ENCODE measurements at regions not wholly inside any gene's neighbourhood (a gene's known extent, or its start where the extent isn't known, plus 50 kb on each side); places are given as distances from the start of the nearest gene placed in this dataset.

- Mint-ChIP-seq H3K27me3 (ENCODE audit: low read depth) (peaks cover 68% of the 10 kb centered on the region), H3K27ac (no peak overlapping the region), H3K4me3 (no peak overlapping the region), H3K9me3 (no peaks in the 10 kb centered on the region), H3K4me1 (no peaks in the 10 kb centered on the region), H3K36me3 (ENCODE audit: low read depth) (no peaks in the 10 kb centered on the region)
- TF ChIP-seq CTCF (IDR thresholded peaks at IDR 0.05; ENCODE audit: unreplicated experiment in 3 of 3): no peak
These were observed 199.3 kb downstream of the TFAP2C start for GRCh38 chr20:56828402-56828801.

GRCh38 chr20:56829788-56830385, 200.8 kb downstream of the TFAP2C start:
- Mint-ChIP-seq H3K27ac (no peak overlapping the region), H3K36me3 (ENCODE audit: low read depth) (no peaks in the 10 kb centered on the region), H3K4me3 (no peak overlapping the region), H3K4me1 (no peaks in the 10 kb centered on the region), H3K27me3 (ENCODE audit: low read depth) (peaks cover 82% of the 10 kb centered on the region), H3K9me3 (no peaks in the 10 kb centered on the region)
- no peak for TF ChIP-seq CTCF (IDR thresholded peaks at IDR 0.05; ENCODE audit: unreplicated experiment in 3 of 3)

GRCh38 chr20:56831795-56832194, 202.7 kb downstream of the TFAP2C start:
- no peaks in the 10 kb centered on the region for H3K9me3 Mint-ChIP-seq
- TF ChIP-seq CTCF (IDR thresholded peaks at IDR 0.05; ENCODE audit: unreplicated experiment in 3 of 3): no peak
- no peaks in the 10 kb centered on the region for H3K36me3 Mint-ChIP-seq (ENCODE audit: low read depth)
- H3K4me1 Mint-ChIP-seq: no peaks in the 10 kb centered on the region
- H3K4me3 Mint-ChIP-seq: no peak overlapping the region
- H3K27ac Mint-ChIP-seq: no peak overlapping the region
- peaks cover 93% of the 10 kb centered on the region for H3K27me3 Mint-ChIP-seq (ENCODE audit: low read depth)

- H3K27me3 Mint-ChIP-seq (ENCODE audit: low read depth): peaks cover 91% of the 10 kb centered on the region
These were observed 204.3 kb downstream of the TFAP2C start for GRCh38 chr20:56833427-56833826.

GRCh38 chr20:56835829-56836550, 206.9 kb downstream of the TFAP2C start:
- Mint-ChIP-seq H3K4me3 (no peak overlapping the region), H3K9me3 (no peaks in the 10 kb centered on the region), H3K4me1 (peaks cover 2% of the 10 kb centered on the region), H3K27me3 (ENCODE audit: low read depth) (peaks cover 83% of the 10 kb centered on the region), H3K27ac (no peak overlapping the region), H3K36me3 (ENCODE audit: low read depth) (no peaks in the 10 kb centered on the region)
- no peak for TF ChIP-seq CTCF (IDR thresholded peaks at IDR 0.05; ENCODE audit: unreplicated experiment in 3 of 3)

More at GRCh38 chr20:56833427-56833826, 204.3 kb downstream of the TFAP2C start:
- H3K4me3 Mint-ChIP-seq: no peak overlapping the region
- H3K36me3 Mint-ChIP-seq (ENCODE audit: low read depth): no peaks in the 10 kb centered on the region
- TF ChIP-seq CTCF (IDR thresholded peaks at IDR 0.05; ENCODE audit: unreplicated experiment in 3 of 3): no peak
- H3K27ac Mint-ChIP-seq: no peak overlapping the region
- H3K4me1 Mint-ChIP-seq: no peaks in the 10 kb centered on the region
- no peaks in the 10 kb centered on the region for H3K9me3 Mint-ChIP-seq

GRCh38 chr20:56839222-56839621, 210.1 kb downstream of the TFAP2C start:
- no peak for TF ChIP-seq CTCF (IDR thresholded peaks at IDR 0.05; ENCODE audit: unreplicated experiment in 3 of 3)
- Mint-ChIP-seq H3K27ac (no peak overlapping the region), H3K4me3 (no peak overlapping the region), H3K4me1 (peaks cover 11% of the 10 kb centered on the region), H3K36me3 (ENCODE audit: low read depth) (no peaks in the 10 kb centered on the region), H3K9me3 (no peaks in the 10 kb centered on the region), H3K27me3 (ENCODE audit: low read depth) (peaks cover 68% of the 10 kb centered on the region)

Data from nephron (organoid).